ENCODE measurements at regions not wholly inside any gene's neighbourhood (a gene's known extent, or its start where the extent isn't known, plus 50 kb on each side); places are given as distances from the start of the nearest gene placed in this dataset.

- TF ChIP-seq EP300 (IDR thresholded peaks at IDR 0.05; ENCODE audit: borderline replicate concordance) (no peak), MAX (IDR thresholded peaks at IDR 0.05) (no peak), RAD21 (IDR thresholded peaks at IDR 0.05; ENCODE audit: low read depth) (no peak), YY1 (IDR thresholded peaks at IDR 0.05; ENCODE audit: low read depth) (no peak), EGR1 (IDR thresholded peaks at IDR 0.05) (no peak), CEBPB (IDR thresholded peaks at IDR 0.05) (no peak), ZBTB7A (IDR thresholded peaks at IDR 0.05; ENCODE audit: low read depth) (no peak), TAF1 (IDR thresholded peaks at IDR 0.05; ENCODE audit: low read depth) (no peak), TCF12 (IDR thresholded peaks at IDR 0.05; ENCODE audit: low read depth) (no peak)
Measured at GRCh38 chr10:81405399-81405798, 469.6 kb upstream of the NRG3 start.

Data from Ishikawa (cell line).